SK-MEL-5 (cell line): ENCODE measurements at regions not wholly inside any gene's neighbourhood (a gene's known extent, or its start where the extent isn't known, plus 50 kb on each side); places are given as distances from the start of the nearest gene placed in this dataset.
"Not testable (repeated sequence)": the region's sequence is repeated elsewhere in the genome, so short reads cannot be mapped to it uniquely, and the experiment has no call there.

Experiments used
- DNase-seq: peaks from one replicate; pipeline ENCODE4 v3.0.0-alpha.2; 2016; ENCODE audit warnings: low read depth, low spot score
- in situ Hi-C: cut with HindIII; loops from 2 replicates; pipeline ENCODE4 v1.10.0; 2016; ENCODE audit warnings: low sequenced_read_pairs, high pct_unique_total_duplicates, low pct_unique_long_range_greater_than_20kb

- in situ Hi-C loops: no loop called here
- peak; percentile 56 for DNase-seq
Measured at GRCh38 chrX:37904833-37905232, 57.5 kb upstream of the DYNLT3 start.

- peak; percentile 62 for DNase-seq
- in situ Hi-C loops: no loop called here
Measured at GRCh38 chrX:37905436-37906147, 58.2 kb upstream of the DYNLT3 start.

DNA sequence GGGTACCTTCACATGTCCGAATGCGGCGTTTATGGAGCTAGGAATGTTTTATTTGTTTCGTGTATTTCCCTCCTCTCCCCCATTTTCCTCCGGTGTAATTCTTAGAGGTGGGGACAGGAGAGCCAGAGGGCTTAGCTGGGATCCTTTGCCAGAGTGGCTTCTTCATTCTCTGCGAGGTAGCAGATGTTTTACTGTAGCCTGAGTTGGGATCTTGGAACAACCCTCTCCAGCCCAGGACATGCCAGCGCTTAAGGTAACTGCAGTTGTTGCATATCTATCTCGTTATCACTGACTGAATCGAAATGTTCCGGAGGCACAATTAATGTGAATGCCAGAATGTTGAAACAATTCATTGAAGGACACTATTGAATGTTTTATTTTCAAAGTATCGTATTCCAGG is 59.0 kb upstream of the DYNLT3 start:
- in situ Hi-C loops: no loop called here
- DNase-seq: no peak

GRCh38 chrX:37910186-37910585 is 62.8 kb upstream of the DYNLT3 start:
- DNase-seq: no peak
- in situ Hi-C loops: no loop called here

DNA sequence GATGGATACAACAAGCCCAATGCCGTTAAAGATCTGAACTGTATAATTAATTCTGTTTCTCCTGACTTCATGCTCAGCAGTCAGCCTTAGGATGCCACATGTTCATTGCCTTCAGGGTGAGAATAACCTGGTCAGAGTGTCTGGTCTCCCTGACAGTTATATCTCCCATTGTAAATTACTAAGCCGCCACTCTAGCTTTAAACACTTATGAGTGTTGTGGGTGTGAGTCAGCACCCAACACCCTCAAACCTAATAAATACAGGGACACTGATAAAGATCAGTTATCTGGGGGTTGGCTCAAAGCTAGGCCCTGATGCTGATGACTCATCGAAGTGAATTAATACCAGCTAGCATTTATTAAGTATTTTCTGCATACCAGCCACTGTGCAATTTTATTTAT is 64.9 kb upstream of the DYNLT3 start:
- peak; percentile 34 for DNase-seq
- in situ Hi-C loops: no loop called here

GRCh38 chrX:37912777-37913176 is 65.4 kb upstream of the DYNLT3 start:
- in situ Hi-C loops: no loop called here
- DNase-seq: no peak

DNA sequence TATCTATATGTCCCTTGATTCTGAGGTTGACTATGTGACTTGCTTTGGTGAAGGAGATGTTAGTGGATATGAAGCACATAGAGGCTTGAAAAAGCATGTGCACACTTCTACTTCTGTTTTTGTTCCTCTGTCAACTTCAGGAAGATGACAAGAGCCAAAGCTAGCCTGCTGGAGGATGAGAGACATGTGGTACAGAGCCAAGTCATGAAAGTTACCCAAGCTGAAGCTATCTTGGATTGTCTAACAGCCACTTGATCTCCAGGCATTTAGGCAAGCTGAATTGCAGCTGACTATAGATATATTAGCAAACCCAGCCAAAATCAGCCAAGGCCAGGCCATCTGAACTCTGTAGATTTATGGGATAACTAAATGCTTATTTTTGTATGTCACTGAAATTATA is 70.8 kb upstream of the DYNLT3 start:
- in situ Hi-C loops: no loop called here
- DNase-seq: no peak

GRCh38 chrX:37918703-37919102 is 71.3 kb upstream of the DYNLT3 start:
- in situ Hi-C loops: no loop called here

DNA sequence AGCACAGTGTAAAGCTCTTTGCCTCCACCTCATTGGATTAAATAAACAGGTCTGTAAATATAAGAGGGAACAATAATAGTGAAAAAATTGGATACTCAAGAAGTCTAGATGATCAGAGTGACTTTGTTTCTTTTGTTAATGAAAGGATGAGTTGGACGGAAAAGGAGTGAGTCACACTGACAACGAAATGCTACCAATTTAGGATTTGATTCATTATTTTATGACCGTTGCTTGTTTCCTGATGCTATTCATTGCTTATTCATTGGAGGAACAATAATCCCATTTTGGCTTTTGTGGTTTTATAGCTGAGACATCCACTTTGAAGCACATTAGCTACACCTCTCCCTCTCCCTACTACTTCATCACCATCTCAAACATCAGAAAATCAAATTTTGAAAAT is 74.4 kb upstream of the DYNLT3 start:
- peak; percentile 81 for DNase-seq
- in situ Hi-C loops: no loop called here

More at GRCh38 chrX:37918703-37919102, 71.3 kb upstream of the DYNLT3 start:
- DNase-seq: no peak

DNA sequence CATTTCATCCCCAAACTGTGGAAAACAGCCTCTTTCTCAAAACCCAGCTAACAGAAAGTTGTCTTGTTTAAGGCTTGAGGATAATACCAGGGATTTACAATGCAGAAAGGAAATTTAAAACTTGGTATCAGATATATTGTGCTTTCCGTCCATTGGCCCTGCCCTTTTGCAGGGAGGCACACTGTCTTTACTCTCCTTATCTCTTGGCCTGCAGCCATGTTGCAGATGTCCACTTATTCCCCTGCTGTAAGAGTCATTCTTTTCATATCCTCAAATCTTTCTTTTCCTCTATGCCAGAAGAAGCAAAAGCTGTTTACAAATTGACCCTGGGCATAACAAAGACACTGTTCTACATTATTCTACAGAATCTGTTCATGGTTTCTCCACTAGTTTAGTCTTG is 75.6 kb upstream of the DYNLT3 start:
- peak; percentile 56 for DNase-seq
- in situ Hi-C loops: no loop called here

DNA sequence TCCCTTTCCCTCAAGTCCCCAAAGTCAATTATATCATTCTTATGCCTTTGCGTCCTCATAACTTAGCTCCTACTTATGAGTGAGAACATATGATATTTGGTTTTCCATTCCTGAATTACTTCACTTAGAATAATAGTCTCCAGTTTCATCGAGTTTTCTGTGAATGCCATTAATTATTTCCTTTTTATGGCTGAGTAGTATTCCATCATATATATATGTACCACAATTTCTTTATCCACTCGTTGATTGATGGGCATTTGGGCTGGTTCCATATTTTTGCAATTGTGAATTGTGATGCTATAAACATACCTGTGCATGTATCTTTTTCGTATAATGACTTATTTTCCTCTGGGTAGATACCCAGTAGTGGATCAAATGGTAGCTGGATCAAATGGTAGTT is 78.4 kb upstream of the DYNLT3 start:
- in situ Hi-C loops, DNase-seq: not testable (repeated sequence)

- in situ Hi-C loops: no loop called here
- DNase-seq: peak; percentile 56
Measured at GRCh38 chrX:37926700-37927099, 79.3 kb upstream of the DYNLT3 start.

GRCh38 chrX:37942170-37942569 is 64.2 kb upstream of the SYTL5 start:
- in situ Hi-C loops: no loop called here

GRCh38 chrX:37943554-37944344 is 62.6 kb upstream of the SYTL5 start:
- in situ Hi-C loops: no loop called here
- no peak for DNase-seq

More at GRCh38 chrX:37942170-37942569, 64.2 kb upstream of the SYTL5 start:
- no peak for DNase-seq

DNA sequence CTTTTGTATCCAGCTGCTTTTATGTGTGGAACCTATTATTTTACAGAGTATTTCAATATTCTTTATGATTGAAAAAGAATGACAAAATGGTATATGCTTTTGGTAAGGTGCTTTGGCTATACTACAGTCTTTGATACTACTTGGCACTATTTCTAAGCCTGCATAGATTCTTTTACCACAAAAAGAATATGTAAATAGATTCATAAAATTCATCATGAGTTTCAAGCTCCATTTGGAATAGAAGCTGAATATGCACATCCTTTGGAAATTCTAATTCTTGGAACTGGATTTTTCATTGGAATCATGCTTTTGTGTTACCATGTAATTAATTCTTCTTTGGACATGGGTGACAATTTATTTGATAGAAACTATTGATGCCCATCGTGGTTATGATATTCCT is 60.2 kb upstream of the SYTL5 start:
- no peak for DNase-seq

GRCh38 chrX:37955273-37955672 is 51.1 kb upstream of the SYTL5 start:
- no peak for DNase-seq

More for the DNA sequence above, 60.2 kb upstream of the SYTL5 start:
- in situ Hi-C loops: no loop called here

GRCh38 chrX:37956223-37956622 is 50.1 kb upstream of the SYTL5 start:
- in situ Hi-C loops: no loop called here
- DNase-seq: no peak

More at GRCh38 chrX:37955273-37955672, 51.1 kb upstream of the SYTL5 start:
- in situ Hi-C loops: no loop called here
